ENCODE measurements at regions not wholly inside any gene's neighbourhood (a gene's known extent, or its start where the extent isn't known, plus 50 kb on each side); places are given as distances from the start of the nearest gene placed in this dataset.
"Not testable (repeated sequence)": the region's sequence is repeated elsewhere in the genome, so short reads cannot be mapped to it uniquely, and the experiment has no call there.

DNA sequence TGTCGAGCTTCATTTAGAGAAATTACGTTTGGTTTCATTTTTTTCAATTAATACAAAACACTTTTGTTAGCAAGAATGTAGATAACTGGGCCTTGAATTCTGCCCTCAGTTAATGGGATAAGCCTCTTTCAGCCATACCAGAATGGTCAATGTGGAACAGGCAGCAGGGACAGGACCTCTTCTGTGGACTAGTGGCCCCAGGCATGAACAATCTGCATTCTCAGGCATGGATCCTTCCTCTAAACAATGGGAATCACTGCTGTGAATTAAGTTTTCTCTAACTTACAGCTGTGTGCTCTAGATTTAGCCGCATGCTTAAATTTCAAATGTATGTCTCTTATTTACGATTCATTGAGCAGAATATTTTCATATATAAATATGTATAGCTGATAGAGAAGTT, 237.7 kb upstream of the PRKCQ start:
- DNase-seq, result no peak

GRCh38 chr10:6815346-6815745, 235.3 kb upstream of the PRKCQ start:
- no peak for DNase-seq

DNA sequence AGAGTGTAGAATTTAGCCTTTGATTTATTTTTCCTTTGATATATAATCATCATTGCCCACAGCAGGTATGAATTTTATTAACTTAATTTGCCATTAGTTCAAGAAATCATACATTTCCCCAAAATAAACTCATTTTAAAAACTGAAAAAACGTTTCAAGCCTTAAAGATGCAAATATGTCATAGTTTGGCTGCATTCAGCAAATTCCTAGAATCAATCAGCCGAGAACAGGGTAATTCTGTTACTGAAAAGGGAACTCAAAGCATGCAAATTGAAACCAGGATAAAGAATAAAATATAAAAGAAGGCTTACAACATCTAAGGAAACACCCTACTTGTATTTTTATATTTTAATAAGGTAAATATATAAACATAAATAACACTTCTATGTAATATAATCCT, 233.8 kb upstream of the PRKCQ start:
- DNase-seq, result peak; percentile 30

GRCh38 chr10:6813306-6813705, 233.2 kb upstream of the PRKCQ start:
- DNase-seq, result no peak

GRCh38 chr10:6811153-6811552, 231.1 kb upstream of the PRKCQ start:
- DNase-seq, result no peak

DNA sequence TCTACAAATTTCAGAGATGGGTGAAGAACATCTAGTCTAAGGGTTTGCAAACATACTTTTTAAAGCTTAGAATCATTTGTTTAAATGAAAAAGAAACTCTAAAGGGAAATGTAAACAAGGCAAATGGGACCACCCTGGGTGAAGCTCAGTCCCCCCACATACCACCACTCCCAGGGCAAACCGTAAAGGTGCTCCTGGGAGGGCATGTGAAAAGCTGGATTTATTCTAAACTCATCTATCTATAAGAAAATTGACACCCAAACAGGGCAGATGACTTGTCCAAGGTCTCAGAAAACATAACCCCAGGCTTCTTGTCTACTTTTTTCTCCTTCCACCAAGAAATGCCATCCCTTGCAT, 223.3 kb upstream of the PRKCQ start:
- DNase-seq, result no peak

GRCh38 chr10:6802759-6803426, 222.8 kb upstream of the PRKCQ start:
- DNase-seq, result no peak

- DNase-seq, result no peak
Measured at GRCh38 chr10:6796231-6796630, 216.2 kb upstream of the PRKCQ start.

DNA sequence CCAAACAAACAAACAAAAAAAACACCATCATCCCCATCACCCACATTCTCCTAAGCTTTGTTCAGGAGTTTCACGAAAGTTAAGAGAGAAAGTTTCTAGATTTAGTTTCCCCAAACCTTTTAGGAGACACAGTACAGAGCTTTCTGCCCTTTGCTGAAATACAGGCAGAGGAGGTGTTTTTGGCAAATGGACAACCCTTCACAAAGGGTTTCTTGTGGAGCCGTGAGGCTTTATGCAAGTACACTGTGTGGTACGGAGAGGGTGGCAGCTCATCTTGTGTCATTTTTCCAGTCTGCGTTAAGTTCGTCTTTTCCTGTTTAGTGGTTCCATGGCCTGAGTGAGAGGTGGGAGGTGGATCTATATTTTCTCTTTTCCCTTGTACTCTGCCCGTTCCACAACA, 215.5 kb upstream of the PRKCQ start:
- DNase-seq, result no peak

DNA sequence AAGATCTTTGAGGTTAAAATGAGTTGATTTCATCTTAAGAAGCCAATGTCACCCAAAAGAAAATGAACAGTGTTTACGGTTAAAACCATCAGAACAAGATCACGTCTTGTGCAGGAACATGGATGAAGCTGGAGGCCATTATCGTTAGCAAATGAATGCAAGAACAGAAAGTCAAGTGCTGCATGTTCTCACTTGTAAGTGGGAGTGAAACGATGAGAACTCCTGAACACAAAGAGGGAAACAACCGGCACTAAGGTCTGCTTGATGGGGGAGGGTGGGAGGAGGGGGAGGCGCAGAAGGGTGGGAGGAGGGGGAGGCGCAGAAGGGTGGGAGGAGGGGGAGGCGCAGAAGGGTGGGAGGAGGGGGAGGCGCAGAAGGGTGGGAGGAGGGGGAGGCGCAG, 214.8 kb upstream of the PRKCQ start:
- DNase-seq, result not testable (repeated sequence)

DNA sequence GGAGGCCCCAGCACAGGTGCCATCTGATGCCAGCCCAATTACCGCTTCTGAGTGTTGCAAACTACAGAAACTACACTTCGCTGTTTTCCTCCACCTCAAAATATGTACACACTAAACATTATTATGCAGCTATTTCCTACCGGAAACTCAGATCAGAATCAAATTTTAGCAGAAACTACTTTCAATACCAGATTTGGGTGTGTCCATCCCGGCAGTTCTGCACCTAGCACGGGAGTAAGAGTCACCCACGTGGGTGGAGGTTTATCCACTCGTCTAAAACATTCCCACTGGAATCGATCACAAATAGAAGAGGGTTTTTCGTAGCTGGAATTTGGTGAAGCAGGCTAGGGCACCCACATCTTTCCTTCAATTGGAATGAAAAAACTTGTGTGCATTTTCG, 214.4 kb upstream of the PRKCQ start:
- no peak for DNase-seq

- peak; percentile 31 for DNase-seq
Measured at GRCh38 chr10:6788731-6789130, 208.7 kb upstream of the PRKCQ start.

DNA sequence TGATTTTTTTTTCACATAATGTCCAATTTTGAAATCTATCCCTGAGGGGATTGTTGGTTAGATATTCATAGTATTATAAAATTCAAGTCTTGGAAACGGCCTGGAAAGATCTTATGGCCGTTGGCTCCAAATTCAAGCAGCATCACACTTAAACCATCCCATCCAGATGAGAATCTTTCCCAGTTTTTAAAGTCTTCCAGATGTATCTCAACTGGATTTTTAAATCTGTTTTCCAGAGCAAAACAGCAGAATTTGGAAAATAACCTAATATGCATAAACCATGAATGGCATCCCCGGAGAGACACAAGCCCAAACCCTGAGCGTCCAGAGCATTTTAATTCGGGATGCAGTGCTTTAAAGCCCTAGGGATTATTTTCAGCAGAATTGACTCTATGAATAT, 208.2 kb upstream of the PRKCQ start:
- DNase-seq, result peak; percentile 87

GRCh38 chr10:6787718-6788117, 207.6 kb upstream of the PRKCQ start:
- no peak for DNase-seq

- peak; percentile 27 for DNase-seq
Measured at GRCh38 chr10:6787091-6787490, 207.0 kb upstream of the PRKCQ start.

GRCh38 chr10:6786579-6787031, 206.5 kb upstream of the PRKCQ start:
- peak; percentile 81 for DNase-seq

GRCh38 chr10:6784429-6784828, 204.4 kb upstream of the PRKCQ start:
- not testable (repeated sequence) for DNase-seq

- DNase-seq, result no peak
Measured at GRCh38 chr10:6783471-6783870, 203.4 kb upstream of the PRKCQ start.

GRCh38 chr10:6782378-6782777, 202.3 kb upstream of the PRKCQ start:
- DNase-seq, result no peak

DNA sequence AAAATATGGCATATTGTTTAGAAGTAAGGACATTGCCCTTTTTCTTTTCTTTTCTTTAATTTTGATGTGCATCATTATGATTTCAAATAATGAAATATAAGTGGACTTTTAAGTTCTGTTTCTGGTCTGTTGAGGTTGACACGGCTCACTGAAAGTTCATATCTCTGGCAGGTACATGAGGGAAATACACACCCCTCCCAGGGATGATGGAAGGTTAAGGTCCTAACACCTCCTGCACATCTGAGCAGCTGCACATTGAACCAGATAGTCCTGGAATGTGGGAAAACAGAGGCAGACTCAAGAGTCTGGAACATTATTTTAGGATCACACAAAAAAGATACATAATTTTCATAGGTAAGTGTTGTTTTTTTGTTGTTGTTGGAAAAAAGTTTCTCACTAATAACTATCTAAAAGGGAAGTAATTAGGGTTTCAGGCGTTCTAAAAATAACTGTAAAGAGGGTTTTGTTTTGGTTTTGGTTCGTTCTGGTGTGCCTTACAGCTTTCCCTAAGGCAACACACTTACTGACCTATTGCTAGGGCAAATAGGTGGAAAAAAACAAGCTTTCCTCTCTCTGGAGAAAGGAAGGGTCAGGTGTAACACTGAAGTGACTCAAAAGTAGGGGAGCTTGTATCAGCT, 201.2 kb upstream of the PRKCQ start:
- DNase-seq, result no peak

DNA sequence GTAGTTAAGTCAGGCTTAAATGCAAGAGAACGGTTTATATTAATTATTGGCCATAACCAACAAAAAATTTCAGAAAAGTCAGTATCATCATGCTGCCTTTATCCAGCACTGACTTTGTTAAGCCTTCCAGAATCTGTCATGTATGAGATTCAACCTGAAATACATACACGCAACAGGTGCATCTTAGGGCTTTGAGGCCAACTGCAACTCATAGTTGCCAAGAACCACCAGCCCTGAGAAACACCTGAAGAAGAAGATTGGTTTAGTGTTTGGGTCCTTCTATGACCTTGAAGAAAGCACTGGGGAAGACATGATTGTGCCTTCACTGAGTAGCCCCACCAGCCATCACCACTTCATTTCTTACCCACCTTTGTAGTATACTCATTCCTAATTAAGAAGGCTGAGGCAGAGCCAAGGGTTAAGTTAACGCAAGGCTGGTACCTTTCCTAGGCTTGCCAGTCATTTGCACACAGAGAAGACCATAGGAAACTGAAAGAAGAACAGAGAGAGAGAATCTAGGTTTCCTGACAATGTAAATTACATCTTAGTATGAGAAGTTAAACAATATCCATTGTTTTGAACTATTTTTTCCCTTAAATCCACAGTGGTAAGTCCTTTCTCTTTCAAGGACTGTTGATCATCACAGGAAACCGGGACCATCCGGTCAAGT, 200.1 kb upstream of the PRKCQ start:
- no peak for DNase-seq

- no peak for DNase-seq
Measured at GRCh38 chr10:6778992-6779701, 199.1 kb upstream of the PRKCQ start.

DNA sequence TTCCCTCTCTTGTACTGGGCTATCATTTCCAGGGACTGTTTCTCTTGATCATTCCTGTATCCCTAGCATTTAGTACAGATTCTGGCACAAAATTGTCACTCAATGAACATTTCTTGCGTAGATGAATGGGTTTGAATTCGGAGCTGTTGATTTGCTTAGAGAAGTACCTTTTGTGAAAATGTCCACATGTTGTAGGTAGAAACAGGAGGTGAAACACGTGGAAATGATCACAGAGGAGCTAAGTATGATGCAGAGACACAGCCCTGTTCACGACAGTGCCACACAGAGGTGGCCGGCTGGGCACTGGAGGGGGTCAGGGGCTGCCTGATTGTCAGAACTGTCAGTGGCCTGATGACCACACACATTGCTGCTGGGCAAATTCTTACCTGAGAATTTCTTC, 196.1 kb upstream of the PRKCQ start:
- no peak for DNase-seq

Measured in muscle of arm (tissue), 1 donor.